T-cell (primary cell): ENCODE measurements at regions not wholly inside any gene's neighbourhood (a gene's known extent, or its start where the extent isn't known, plus 50 kb on each side); places are given as distances from the start of the nearest gene placed in this dataset.

Experiments
- ATAC-seq, 4 experiments: fragments of 200-7000 bp in 3 of 4; fragments of 150-1000 bp in 1 of 4; cut with Tn5 transposase; replicated peaks in 1 of 4; 1 replicate in 3 of 4; 2 replicates in 1 of 4; pipeline ENCODE4 v1.10.0; 2021; ENCODE audit warnings: moderate library complexity in 3 of 4, mild to moderate bottlenecking in 2 of 4, moderate number of reproducible peaks in 1 of 4
- CTCF ChIA-PET, 2 donors: fragments of 300-600 bp; sonication (Branson Sonifier 250); formaldehyde crosslinking; loops; one replicate each; lab custom pipeline; 2022; ENCODE audit warnings: antibody characterized with exemption in 2 of 2; lab: Charles Lee
- POLR2A ChIA-PET, 2 donors: fragments of 300-600 bp; sonication (Branson Sonifier 250); formaldehyde crosslinking; loops; one replicate each; lab custom pipeline; 2022; ENCODE audit warnings: antibody characterized with exemption in 2 of 2; lab: Charles Lee
- DNase-seq, 35 experiments: peaks; one replicate each; pipeline versions ENCODE4 v3.0.0 to v3.0.0-alpha.2; 2013 to 2023
- H3K27ac ChIP-seq: one replicate; pipeline ENCODE4 v1.5.1; 2013; ENCODE audit warnings: low read length
- H3K27me3 ChIP-seq, 2 experiments: replicated peaks in 1 of 2; 1 replicate in 1 of 2; 2 replicates in 1 of 2; pipeline versions ENCODE4 v1.6.1 to v1.7.0; 2013; ENCODE audit warnings: low read length in 1 of 2, mixed read lengths in 1 of 2; ENCODE audit not compliant: control insufficient read depth in 2 of 2, insufficient read depth in 2 of 2; ENCODE audit errors: extremely low read depth in 1 of 2
- H3K36me3 ChIP-seq, 2 donors: 1 replicate in 1 of 2; 2 replicates in 1 of 2; pipeline versions ENCODE4 v1.6.1 to v1.7.0; 2013; ENCODE audit warnings: low read length in 1 of 2; ENCODE audit not compliant: control insufficient read depth in 2 of 2, insufficient read depth in 1 of 2; ENCODE audit errors: extremely low read depth in 1 of 2
- H3K4me1 ChIP-seq, 2 experiments: 1 replicate in 1 of 2; 2 replicates in 1 of 2; pipeline versions ENCODE4 v1.6.1 to v1.7.0; 2013; ENCODE audit warnings: low read length in 2 of 2, mixed read lengths in 1 of 2; ENCODE audit not compliant: insufficient read depth in 2 of 2, control insufficient read depth in 1 of 2; ENCODE audit errors: extremely low read depth in 1 of 2
- H3K4me3 ChIP-seq, 2 donors: 1 replicate in 1 of 2; 2 replicates in 1 of 2; pipeline versions ENCODE4 v1.5.1 to v1.7.0; 2013; ENCODE audit warnings: mild to moderate bottlenecking in 2 of 2, low read length in 1 of 2, moderate library complexity in 1 of 2; ENCODE audit not compliant: control insufficient read depth in 1 of 2; ENCODE audit errors: extremely low read depth in 1 of 2
- H3K9me3 ChIP-seq: 2 replicates; pipeline ENCODE4 v1.7.0; 2013
- H3K27ac Mint-ChIP-seq, 2 donors: one replicate each; pipeline ENCODE4 v1.8.0; 2020 to 2021; ENCODE audit warnings: mild to moderate bottlenecking in 2 of 2, mixed read lengths in 2 of 2
- H3K27me3 Mint-ChIP-seq, 2 donors: one replicate each; pipeline ENCODE4 v1.8.0; 2021 to 2022; ENCODE audit warnings: mixed read lengths in 2 of 2
- H3K36me3 Mint-ChIP-seq: one replicate; pipeline ENCODE4 v1.8.0; 2021; ENCODE audit warnings: mixed read lengths
- H3K4me1 Mint-ChIP-seq, 3 donors: one replicate each; pipeline ENCODE4 v1.8.0; 2020 to 2022; ENCODE audit warnings: mixed read lengths in 3 of 3, mild to moderate bottlenecking in 1 of 3
- H3K4me3 Mint-ChIP-seq, 3 donors: one replicate each; pipeline ENCODE4 v1.8.0; 2020 to 2022; ENCODE audit warnings: mild to moderate bottlenecking in 3 of 3, mixed read lengths in 3 of 3, moderate library complexity in 3 of 3
- H3K9me3 Mint-ChIP-seq, 3 donors: one replicate each; pipeline ENCODE4 v1.8.0; 2020 to 2022; ENCODE audit warnings: mixed read lengths in 3 of 3
- WGBS: methylation state at CpG from one replicate; pipeline ENCODE4 v1.1.5; 2013; ENCODE audit warnings: missing lambda C conversion rate; ENCODE audit not compliant: insufficient coverage; 5-methylcytosine and 5-hydroxymethylcytosine counted together

DNA sequence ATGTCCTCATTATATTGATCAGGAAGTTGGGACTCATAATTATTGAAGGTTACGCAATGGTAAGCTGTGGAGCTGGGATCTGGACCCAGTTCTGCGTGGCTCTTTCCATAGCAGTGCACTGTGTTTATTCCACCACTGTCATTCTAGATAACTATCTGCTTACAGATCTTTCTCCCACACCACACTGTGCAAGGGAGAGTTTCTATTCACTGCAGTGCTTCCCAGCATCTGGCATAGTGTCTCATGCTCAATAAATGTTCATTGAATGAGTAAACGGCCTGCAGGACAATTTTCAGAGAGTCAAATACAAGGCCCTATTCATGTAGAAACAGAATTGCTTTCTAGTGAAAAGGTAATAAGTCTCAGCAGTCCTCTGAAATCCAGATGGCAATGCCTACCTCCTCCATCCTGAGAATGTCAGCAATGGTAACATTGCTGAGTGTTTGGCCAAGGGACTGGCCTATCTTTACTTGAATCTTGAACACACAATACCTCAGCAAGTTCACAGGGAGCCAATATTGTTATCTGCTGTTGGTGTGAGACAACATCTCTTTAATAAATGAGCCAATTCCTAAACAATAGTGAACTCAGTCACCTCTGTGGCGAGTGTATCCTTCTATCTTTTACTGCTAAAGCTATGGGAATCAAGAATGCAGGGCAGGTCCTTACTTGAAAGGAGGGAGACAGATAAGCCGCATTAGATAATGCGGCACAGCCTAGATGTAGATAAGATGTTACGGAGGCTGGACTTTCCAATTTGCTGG lies 332.4 kb upstream of the PRICKLE1 start:
- no peak overlapping the region for H3K27ac Mint-ChIP-seq
- H3K4me3 Mint-ChIP-seq = no peak overlapping the region
- ATAC-seq (no peak), DNase-seq (no peak)
- POLR2A ChIA-PET = no interaction called here
- Histone ChIP-seq H3K4me1 (no peaks in the 10 kb centered on the region), H3K9me3 (no peaks in the 10 kb centered on the region), H3K36me3 (no peaks in the 10 kb centered on the region), H3K27ac (no peak overlapping the region), H3K4me3 (no peak overlapping the region), H3K27me3 (no peaks in the 10 kb centered on the region)
- no peaks in the 10 kb centered on the region for H3K36me3 Mint-ChIP-seq
- 64% methylated on average over 2 of the region's 7 CpGs for WGBS
- peaks cover 0 to 8% (median 4%) of the 10 kb centered on the region in 3 donors for H3K9me3 Mint-ChIP-seq
- CTCF ChIA-PET = no interaction called here
- H3K4me1 Mint-ChIP-seq = no peaks in the 10 kb centered on the region
- H3K27me3 Mint-ChIP-seq = no peaks in the 10 kb centered on the region

- no peaks in the 10 kb centered on the region for H3K9me3 ChIP-seq
- no peaks in the 10 kb centered on the region for H3K36me3 Mint-ChIP-seq
- no peaks in the 10 kb centered on the region for H3K4me1 ChIP-seq
- H3K27ac Mint-ChIP-seq = no peak overlapping the region
- H3K9me3 Mint-ChIP-seq = peaks cover 0 to 6% (median 4%) of the 10 kb centered on the region in 3 donors
- H3K4me1 Mint-ChIP-seq = no peaks in the 10 kb centered on the region
- H3K27me3 Mint-ChIP-seq = no peaks in the 10 kb centered on the region
- H3K27me3 ChIP-seq = no peaks in the 10 kb centered on the region
- no peak overlapping the region for H3K27ac ChIP-seq
- no peak overlapping the region for H3K4me3 Mint-ChIP-seq
- POLR2A ChIA-PET = no interaction called here
- no peak overlapping the region for H3K4me3 ChIP-seq
- DNase-seq (no peak), ATAC-seq (no peak)
- H3K36me3 ChIP-seq = no peaks in the 10 kb centered on the region
- CTCF ChIA-PET = no interaction called here
- WGBS = no CpG with 5 or more reads among the region's 1 CpG
Observed at GRCh38 chr12:42919691-42920090, 330.1 kb upstream of the PRICKLE1 start.

DNA sequence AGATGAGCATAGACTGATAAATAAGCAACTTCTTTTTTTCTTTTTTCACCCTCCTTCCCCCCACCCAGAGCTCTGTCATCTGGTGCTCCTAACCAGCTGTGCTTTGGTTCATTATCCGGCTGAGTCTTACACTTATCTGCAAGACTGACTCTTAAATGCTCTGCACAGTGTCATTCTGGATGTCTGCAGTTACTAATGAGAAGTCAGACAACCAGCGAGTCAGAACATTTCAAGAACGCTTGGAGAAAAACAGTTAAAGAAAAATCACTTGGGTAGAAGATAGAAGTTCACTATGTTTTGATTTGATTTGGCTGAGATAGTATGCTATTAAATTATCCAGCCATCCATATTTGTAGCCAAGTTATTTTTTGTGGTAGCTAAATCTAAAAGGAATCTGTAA lies 328.9 kb upstream of the PRICKLE1 start:
- H3K27me3 Mint-ChIP-seq = no peaks in the 10 kb centered on the region
- H3K9me3 Mint-ChIP-seq = peaks cover 0 to 10% (median 6%) of the 10 kb centered on the region in 3 donors
- Histone ChIP-seq H3K4me1 (no peaks in the 10 kb centered on the region), H3K9me3 (no peaks in the 10 kb centered on the region), H3K36me3 (no peaks in the 10 kb centered on the region), H3K27me3 (no peaks in the 10 kb centered on the region), H3K27ac (no peak overlapping the region), H3K4me3 (no peak overlapping the region)
- no peaks in the 10 kb centered on the region for H3K4me1 Mint-ChIP-seq
- H3K36me3 Mint-ChIP-seq = no peaks in the 10 kb centered on the region
- ChIA-PET CTCF (no interaction called here), POLR2A (no interaction called here)
- ATAC-seq (no peak), DNase-seq (no peak)
- no peak overlapping the region for H3K4me3 Mint-ChIP-seq
- 89% methylated on average over 1 of the region's 3 CpGs for WGBS
- no peak overlapping the region for H3K27ac Mint-ChIP-seq

DNA sequence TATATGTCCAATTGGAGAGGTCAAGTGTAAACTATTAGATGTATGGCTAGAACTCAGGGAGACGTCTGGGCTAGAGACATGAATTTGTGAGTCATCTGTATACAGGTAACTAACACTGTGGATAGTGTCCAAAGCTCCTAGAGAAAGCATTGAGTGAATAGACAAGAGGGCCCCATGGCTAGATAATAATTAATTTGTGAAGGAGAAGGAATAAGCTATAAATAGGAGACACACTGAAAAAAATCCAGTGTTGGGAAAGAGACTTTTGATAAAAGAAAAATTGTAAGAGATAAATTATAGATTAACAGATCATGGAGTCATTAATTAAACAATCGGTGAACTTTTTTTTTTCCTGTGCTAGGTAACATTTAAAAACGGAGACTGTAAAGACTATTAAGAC lies 326.6 kb upstream of the PRICKLE1 start:
- POLR2A ChIA-PET = interaction anchor here in 1 of 2 donors (0.6 kb wide), 1 partner anchor 519 kb away, joined by 3 read pairs; no protein-coding TSS in a partner anchor
- no peaks in the 10 kb centered on the region for H3K36me3 ChIP-seq
- ATAC-seq (no peak), DNase-seq (no peak)
- CTCF ChIA-PET = no interaction called here
- no peaks in the 10 kb centered on the region for H3K4me1 Mint-ChIP-seq
- H3K4me3 Mint-ChIP-seq = no peak overlapping the region
- WGBS = 80% methylated on average over 1 of the region's 3 CpGs
- no peak overlapping the region for H3K4me3 ChIP-seq
- H3K27me3 ChIP-seq = no peaks in the 10 kb centered on the region
- no peak overlapping the region for H3K27ac ChIP-seq
- H3K36me3 Mint-ChIP-seq = no peaks in the 10 kb centered on the region
- H3K9me3 Mint-ChIP-seq = peaks cover 6 to 11% (median 8%) of the 10 kb centered on the region in 3 donors
- no peaks in the 10 kb centered on the region for H3K27me3 Mint-ChIP-seq
- no peaks in the 10 kb centered on the region for H3K9me3 ChIP-seq
- H3K4me1 ChIP-seq = no peaks in the 10 kb centered on the region
- H3K27ac Mint-ChIP-seq = no peak overlapping the region

DNA sequence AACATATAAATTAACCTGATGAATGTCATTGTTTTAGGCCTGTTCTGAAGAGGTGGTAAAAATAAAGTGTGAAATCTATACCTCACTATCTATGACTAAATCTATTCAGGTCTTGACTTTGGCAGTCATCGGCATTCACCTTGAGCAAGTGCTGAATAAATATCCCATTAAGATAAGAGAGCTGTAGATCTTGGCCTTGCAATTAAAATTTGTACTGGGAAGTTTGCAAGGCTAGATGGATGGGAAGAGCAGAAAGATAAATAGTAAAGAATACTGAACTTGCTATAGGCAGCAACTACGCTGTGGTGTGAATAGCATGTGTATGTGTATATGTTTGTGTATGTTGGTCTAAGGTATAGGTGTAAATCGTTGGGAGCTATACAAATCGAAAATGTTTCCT lies 325.9 kb upstream of the PRICKLE1 start:
- no peak overlapping the region for H3K4me3 ChIP-seq
- H3K9me3 ChIP-seq = no peaks in the 10 kb centered on the region
- no peaks in the 10 kb centered on the region for H3K36me3 ChIP-seq
- ChIA-PET CTCF (no interaction called here), POLR2A (no interaction called here)
- Mint-ChIP-seq H3K4me3 (no peak overlapping the region), H3K36me3 (no peaks in the 10 kb centered on the region), H3K27me3 (no peaks in the 10 kb centered on the region), H3K9me3 (peaks cover 6 to 11% (median 8%) of the 10 kb centered on the region in 3 donors), H3K4me1 (no peaks in the 10 kb centered on the region), H3K27ac (no peak overlapping the region)
- ATAC-seq = no peak
- DNase-seq = no peak
- H3K27ac ChIP-seq = no peak overlapping the region
- WGBS = 60% methylated on average over 3 of the region's 4 CpGs
- no peaks in the 10 kb centered on the region for H3K27me3 ChIP-seq
- H3K4me1 ChIP-seq = no peaks in the 10 kb centered on the region

GRCh38 chr12:42912367-42912766 lies 322.8 kb upstream of the PRICKLE1 start:
- no peaks in the 10 kb centered on the region for H3K4me1 Mint-ChIP-seq

More at GRCh38 chr12:42912367-42912766, 322.8 kb upstream of the PRICKLE1 start:
- ChIA-PET CTCF (no interaction called here), POLR2A (interaction anchor here (0.6 to 0.7 kb wide), 2 partner anchors 46 to 565 kb away, joined by 3 to 11 read pairs; no protein-coding TSS in a partner anchor)
- Histone ChIP-seq H3K9me3 (no peaks in the 10 kb centered on the region), H3K4me3 (no peak overlapping the region), H3K27ac (no peak overlapping the region), H3K4me1 (no peaks in the 10 kb centered on the region), H3K36me3 (no peaks in the 10 kb centered on the region), H3K27me3 (no peaks in the 10 kb centered on the region)
- Mint-ChIP-seq H3K27me3 (no peaks in the 10 kb centered on the region), H3K4me3 (no peak overlapping the region), H3K36me3 (no peaks in the 10 kb centered on the region), H3K9me3 (peaks cover 6 to 15% (median 13%) of the 10 kb centered on the region in 3 donors), H3K27ac (no peak overlapping the region)
- no CpG with 5 or more reads among the region's 1 CpG for WGBS
- ATAC-seq (no peak), DNase-seq (no peak)
